Right ventricle myocardium inferior (tissue), 1 donor: ENCODE measurements at regions not wholly inside any gene's neighbourhood (a gene's known extent, or its start where the extent isn't known, plus 50 kb on each side); places are given as distances from the start of the nearest gene placed in this dataset.
"Not testable (repeated sequence)": the region's sequence is repeated elsewhere in the genome, so short reads cannot be mapped to it uniquely, and the experiment has no call there.

ENCODE experiments used
- ATAC-seq: fragments of 200-7000 bp; cut with Tn5 transposase; one replicate; pipeline ENCODE4 v1.9.1; 2020; ENCODE audit warnings: mild to moderate bottlenecking, moderate library complexity
- DNase-seq: peaks from one replicate; pipeline ENCODE4 v3.0.0; 2021; ENCODE audit errors: missing footprints
- intact Hi-C: fragments of 100-400 bp; cut with DNase I; formaldehyde crosslinking; loops from one replicate; pipeline ENCODE4 v1.11.0; 2022
- donor health status: DM: no; HTN: yes; CAD: no; lungs with severe emphysema.

GRCh38 chrX:121571333-121571732 lies 523.9 kb downstream of the GLUD2 start:
- intact Hi-C loops: no loop called here

GRCh38 chrX:121574384-121574783 lies 527.0 kb downstream of the GLUD2 start:
- ATAC-seq, DNase-seq, intact Hi-C loops: not testable (repeated sequence)

More at GRCh38 chrX:121571333-121571732, 523.9 kb downstream of the GLUD2 start:
- ATAC-seq (no peak), DNase-seq (no peak)

- no peak for ATAC-seq
- no peak for DNase-seq
- intact Hi-C loops: loop anchor here (5.0 kb wide), 1 partner anchor 787 kb away; no protein-coding TSS in a partner anchor
Observed at GRCh38 chrX:121579016-121579760, 531.8 kb downstream of the GLUD2 start.

- ATAC-seq (no peak), DNase-seq (no peak)
- intact Hi-C loops: no loop called here
Observed at GRCh38 chrX:121581885-121582284, 534.5 kb downstream of the GLUD2 start.

GRCh38 chrX:121585626-121586025 lies 538.2 kb downstream of the GLUD2 start:
- DNase-seq (no peak), ATAC-seq (no peak)
- intact Hi-C loops: no loop called here

- intact Hi-C loops: no loop called here
- ATAC-seq (no peak), DNase-seq (no peak)
Observed at GRCh38 chrX:121592884-121593283, 545.5 kb downstream of the GLUD2 start.

- intact Hi-C loops: no loop called here
- DNase-seq: no peak
- no peak for ATAC-seq
Observed at GRCh38 chrX:121598356-121598755, 550.9 kb downstream of the GLUD2 start.

- intact Hi-C loops: no loop called here
- ATAC-seq: no peak
- no peak for DNase-seq
Observed at GRCh38 chrX:121635141-121635540, 587.7 kb downstream of the GLUD2 start.

- no peak for ATAC-seq
- no peak for DNase-seq
- intact Hi-C loops: no loop called here
Observed at GRCh38 chrX:121639781-121640180, 592.4 kb downstream of the GLUD2 start.

- no peak for DNase-seq
- intact Hi-C loops: no loop called here
- ATAC-seq: no peak
Observed at GRCh38 chrX:121641560-121641959, 594.1 kb downstream of the GLUD2 start.

- no peak for DNase-seq
- no peak for ATAC-seq
- intact Hi-C loops: no loop called here
Observed at GRCh38 chrX:121642415-121642814, 595.0 kb downstream of the GLUD2 start.

- intact Hi-C loops: no loop called here
- ATAC-seq (no peak), DNase-seq (no peak)
Observed at GRCh38 chrX:121649417-121649816, 602.0 kb downstream of the GLUD2 start.

GRCh38 chrX:121655276-121655675 lies 607.9 kb downstream of the GLUD2 start:
- DNase-seq: no peak
- no peak for ATAC-seq
- intact Hi-C loops: no loop called here

GRCh38 chrX:121666171-121666570 lies 618.8 kb downstream of the GLUD2 start:
- ATAC-seq (no peak), DNase-seq (no peak)
- intact Hi-C loops: no loop called here

GRCh38 chrX:121671649-121672048 lies 624.2 kb downstream of the GLUD2 start:
- DNase-seq (no peak), ATAC-seq (no peak)
- intact Hi-C loops: no loop called here

GRCh38 chrX:121709236-121709635 lies 661.8 kb downstream of the GLUD2 start:
- ATAC-seq, DNase-seq, intact Hi-C loops: not testable (repeated sequence)

GRCh38 chrX:121733514-121733913 lies 686.1 kb downstream of the GLUD2 start:
- ATAC-seq: no peak
- intact Hi-C loops: no loop called here
- DNase-seq: no peak

GRCh38 chrX:121746105-121746504 lies 698.7 kb downstream of the GLUD2 start:
- no peak for DNase-seq
- intact Hi-C loops: no loop called here
- ATAC-seq: no peak

GRCh38 chrX:121753602-121754001 lies 706.2 kb downstream of the GLUD2 start:
- ATAC-seq, intact Hi-C loops, DNase-seq: not testable (repeated sequence)

GRCh38 chrX:121754301-121754700 lies 706.9 kb downstream of the GLUD2 start:
- DNase-seq (no peak), ATAC-seq (no peak)
- intact Hi-C loops: no loop called here

GRCh38 chrX:121755541-121755940 lies 708.1 kb downstream of the GLUD2 start:
- intact Hi-C loops: no loop called here
- DNase-seq (no peak), ATAC-seq (no peak)
